K562 (cell line): ENCODE measurements at regions not wholly inside any gene's neighbourhood (a gene's known extent, or its start where the extent isn't known, plus 50 kb on each side); places are given as distances from the start of the nearest gene placed in this dataset.

Source experiments
- ATAC-seq: fragments of 200-7000 bp; cut with Tn5 transposase; 3 replicates; pipeline ENCODE4 v1.9.1; 2020; ENCODE audit warnings: moderate library complexity
- BruUV-seq: library from RNA; stranded (reverse); fragments of 400-500 nt; replicated peaks from 2 replicates; lab custom pipeline; 2021; lab: Mats Ljungman, UMichigan
- CTCF ChIA-PET: fragments of 300-600 bp; formaldehyde crosslinking; extraction: SDS; loops from one replicate; lab custom pipeline; 2021; ENCODE audit warnings: low intra/inter-chr PET ratio; lab: Yijun Ruan, JAX
- POLR2A ChIA-PET: fragments of 300-600, 350-650 bp; sonication (Branson Sonifier 250); formaldehyde crosslinking; extraction: SDS; loops from one replicate; lab custom pipeline; 2021; ENCODE audit warnings: antibody characterized with exemption, inconsistent platforms; lab: Yijun Ruan, JAX
- DNase-seq, 4 experiments: peaks; one replicate each; pipeline versions ENCODE4 v3.0.0 to v3.0.0-alpha.2; 2011 to 2018; ENCODE audit warnings: low spot score in 3 of 4, mixed read lengths in 3 of 4; ENCODE audit errors: extremely low read depth in 1 of 4
- FAIRE-seq: peaks from 2 replicates; lab custom pipeline; 2011; peaks lifted over from hg19 to GRCh38; lab: Jason Lieb, UNC
- H2AFZ ChIP-seq: 2 replicates; pipeline ENCODE4 v1.6.0; 2011; ENCODE audit warnings: low read depth, low read length, control low read depth, inconsistent platforms
- H3K27ac ChIP-seq: fragments of 200-600 bp; 3 replicates; pipeline ENCODE4 v1.8.0; 2011; ENCODE audit warnings: low read depth, mild to moderate bottlenecking, control low read depth, inconsistent platforms, low read length, moderate library complexity, mixed read lengths; ENCODE audit errors: extremely low read depth
- H3K27me3 ChIP-seq, 2 experiments: fragments of 300-600 bp in 1 of 2; 2 replicates in 1 of 2; 3 replicates in 1 of 2; pipeline versions ENCODE4 v1.6.0 to v1.8.0; 2011; ENCODE audit warnings: inconsistent platforms in 2 of 2, low read length in 2 of 2, mild to moderate bottlenecking in 1 of 2, mixed read lengths in 1 of 2, moderate library complexity in 1 of 2; ENCODE audit not compliant: control insufficient read depth in 2 of 2, insufficient read depth in 2 of 2
- H3K36me3 ChIP-seq: fragments of 300-600 bp; 3 replicates; pipeline ENCODE4 v1.8.0; 2011; ENCODE audit warnings: mild to moderate bottlenecking, low read length, inconsistent platforms; ENCODE audit not compliant: control insufficient read depth, insufficient read depth
- H3K4me1 ChIP-seq, 2 experiments: fragments of 200-600 bp in 1 of 2; replicated peaks in 1 of 2; 2 replicates in 1 of 2; 3 replicates in 1 of 2; pipeline versions ENCODE4 v1.5.1 to v1.8.0; 2011; ENCODE audit warnings: inconsistent platforms in 2 of 2, low read length in 2 of 2, mild to moderate bottlenecking in 1 of 2, mixed read lengths in 1 of 2, moderate library complexity in 1 of 2; ENCODE audit not compliant: control insufficient read depth in 2 of 2, insufficient read depth in 2 of 2
- H3K4me2 ChIP-seq: 2 replicates; pipeline ENCODE4 v1.6.1; 2011; ENCODE audit warnings: low read length, control low read depth, inconsistent platforms, mixed read lengths; ENCODE audit not compliant: insufficient read depth
- H3K4me3 ChIP-seq: fragments of 200-600 bp; sonication (generic), shearing (Covaris generic); 2 replicates; pipeline ENCODE4 v1.5.1; 2016; ENCODE audit warnings: control low read depth, inconsistent platforms
- H3K79me2 ChIP-seq: fragments of 200-600 bp; 3 replicates; pipeline ENCODE4 v1.8.0; 2011; ENCODE audit warnings: low read length, inconsistent platforms; ENCODE audit not compliant: control insufficient read depth, insufficient read depth
- H3K9ac ChIP-seq, 2 experiments: 2 replicates each; pipeline versions ENCODE4 v1.6.0 to v1.6.1; 2011; ENCODE audit warnings: low read depth in 2 of 2, low read length in 2 of 2, control low read depth in 1 of 2, inconsistent platforms in 1 of 2, mild to moderate bottlenecking in 1 of 2, mixed read lengths in 1 of 2; ENCODE audit not compliant: insufficient read depth in 1 of 2
- H3K9me1 ChIP-seq: one replicate; pipeline ENCODE4 v1.6.0; 2011; ENCODE audit warnings: inconsistent platforms, mild to moderate bottlenecking, low read length, moderate library complexity; ENCODE audit not compliant: control insufficient read depth, insufficient read depth
- H3K9me3 ChIP-seq: replicated peaks from 2 replicates; pipeline ENCODE4 v1.5.1; 2011; ENCODE audit warnings: low read depth, low read length, inconsistent platforms; ENCODE audit not compliant: control insufficient read depth, insufficient read depth
- H4K20me1 ChIP-seq: replicated peaks from 2 replicates; pipeline ENCODE4 v1.6.1; 2011; ENCODE audit warnings: low read length, inconsistent platforms, mixed read lengths; ENCODE audit not compliant: control insufficient read depth, insufficient read depth
- BMI1 ChIP-seq: fragments of 150-350 bp; IDR thresholded peaks from 2 replicates; pipeline ENCODE4 v1.6.1; 2014; ENCODE audit warnings: low read length
- CEBPB ChIP-seq: fragments of 450-650 bp; IDR thresholded peaks from 2 replicates; pipeline ENCODE4 v1.6.1; 2016; ENCODE audit warnings: missing genetic modification characterization, missing compliant biosample characterization
- KDM5B ChIP-seq: fragments of 200-600 bp; sonication (generic); IDR thresholded peaks from 2 replicates; pipeline ENCODE4 v1.6.1; 2012; ENCODE audit warnings: low read depth, mild to moderate bottlenecking, moderate library complexity, low read length, control low read depth, inconsistent platforms; ENCODE audit not compliant: insufficient replicate concordance
- L3MBTL2 ChIP-seq: fragments of 450-650 bp; IDR thresholded peaks from 2 replicates; pipeline ENCODE4 v1.6.1; 2016; ENCODE audit warnings: mild to moderate bottlenecking, moderate library complexity
- RCOR1 ChIP-seq, 2 experiments: IDR thresholded peaks; 2 replicates each; pipeline ENCODE4 v1.6.1; 2012; ENCODE audit warnings: low read depth in 2 of 2, low read length in 2 of 2, borderline replicate concordance in 1 of 2, improper control_type of control experiment in 1 of 2
- TAL1 ChIP-seq: fragments of 450-650 bp; IDR thresholded peaks from 2 replicates; pipeline ENCODE4 v1.6.1; 2016; ENCODE audit warnings: mild to moderate bottlenecking
- ZC3H8 ChIP-seq: fragments of 450-650 bp; IDR thresholded peaks from 2 replicates; pipeline ENCODE4 v1.6.1; 2017
- ZNF644 ChIP-seq: fragments of 200-800 bp; sonication (Bioruptor generic); IDR thresholded peaks from 2 replicates; pipeline ENCODE4 v1.6.1; 2016; ENCODE audit warnings: low read depth, missing genetic modification characterization, missing compliant biosample characterization
- WGBS: fragments of 100-300 bp; shearing (Covaris generic); methylation state at CpG from one replicate; pipeline ENCODE4 v1.1.6; 2016; ENCODE audit warnings: low coverage, mixed read lengths; ENCODE audit not compliant: insufficient coverage; ENCODE audit errors: missing lambda C conversion rate; 5-methylcytosine and 5-hydroxymethylcytosine counted together
- in situ Hi-C: fragments of 300-500 bp; cut with MboI; formaldehyde crosslinking; loops from 4 replicates; pipeline ENCODE4 v1.15.0; 2018; ENCODE audit warnings: inconsistent platforms, mixed read lengths
- intact Hi-C: fragments of 100-400 bp; cut with micrococcal nuclease; formaldehyde crosslinking; loops from 2 replicates; pipeline ENCODE4 v1.14.2; 2022

DNA sequence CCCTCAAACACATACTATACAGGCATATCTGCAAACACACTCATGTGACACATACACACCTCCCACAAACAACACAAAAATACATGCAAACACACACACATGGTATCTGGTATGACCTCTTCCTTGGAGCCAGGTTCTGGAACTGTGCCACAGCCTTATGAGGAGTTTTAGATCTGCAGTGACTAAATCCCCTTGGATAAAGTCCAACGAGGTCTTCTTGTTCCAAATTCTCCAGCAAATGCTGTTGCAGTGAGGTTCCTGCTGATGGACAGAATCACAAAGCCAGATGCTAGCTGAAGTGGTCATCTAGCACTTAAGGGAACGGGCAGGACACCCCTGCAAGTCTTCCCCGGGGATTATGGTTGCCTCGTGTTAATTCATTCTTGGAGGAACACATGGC is 54.5 kb upstream of the DAPL1 start:
- Histone ChIP-seq H3K9me1 (no peaks in the 10 kb centered on the region), H3K4me1 (no peaks in the 10 kb centered on the region; a peak in 2 of 5 replicates), H3K9ac (no peak overlapping the region), H3K9me3 (no peaks in the 10 kb centered on the region), H3K27me3 (peaks cover 27 to 62% of the 10 kb centered on the region in 2 experiments), H3K4me2 (no peak overlapping the region), H3K27ac (no peak overlapping the region), H3K36me3 (no peaks in the 10 kb centered on the region), H3K79me2 (no peaks in the 10 kb centered on the region), H3K4me3 (no peak overlapping the region), H4K20me1 (no peaks in the 10 kb centered on the region), H2AFZ (no peak overlapping the region)
- no peak for FAIRE-seq
- 2% methylated on average over 4 of the region's 4 CpGs for WGBS
- intact Hi-C loops (loop anchor here (10.0 kb wide), 1 partner anchor 976 kb away; no protein-coding TSS in a partner anchor), in situ Hi-C loops (loop anchor here (10.0 to 25.0 kb wide), 2 partner anchors 966 to 1253 kb away; no protein-coding TSS in a partner anchor)
- no peak for ATAC-seq
- ChIA-PET POLR2A (no interaction called here), CTCF (interaction anchor here (0.7 kb wide), 1 partner anchor 505 kb away, joined by 3 read pairs; no protein-coding TSS in a partner anchor)
- TF ChIP-seq KDM5B = no peak
- no peak for TF ChIP-seq TAL1
- TF ChIP-seq ZC3H8 = no peak
- no peak for TF ChIP-seq CEBPB (tag)
- TF ChIP-seq L3MBTL2 = no peak
- no peak for TF ChIP-seq BMI1
- TF ChIP-seq RCOR1 (IDR thresholded peaks at IDR 0.05; ENCODE audit: borderline replicate concordance in 1 of 2, low read depth in 2 of 2, low read length in 2 of 2) = no peak
- no peak for TF ChIP-seq ZNF644
- no peak for DNase-seq
- BruUV-seq = no TSS peak
